GM23338 (cell line): ENCODE measurements at regions not wholly inside any gene's neighbourhood (a gene's known extent, or its start where the extent isn't known, plus 50 kb on each side); places are given as distances from the start of the nearest gene placed in this dataset.

ENCODE experiments used
- ATAC-seq: fragments of 200-7000 bp; cut with Tn5 transposase; 3 replicates; pipeline ENCODE4 v1.9.1; 2020
- DNase-seq: peaks from one replicate; pipeline ENCODE4 v3.0.0-alpha.2; 2015; ENCODE audit warnings: low spot score
- H2AFZ ChIP-seq: fragments of 200-600 bp; sonication (generic); 2 replicates; pipeline ENCODE4 v1.8.0; 2016; ENCODE audit warnings: antibody characterized with exemption, mild to moderate bottlenecking, moderate library complexity
- H3F3A ChIP-seq: fragments of 200-600 bp; sonication (generic); replicated peaks from 2 replicates; pipeline ENCODE4 v1.8.0; 2017; ENCODE audit warnings: antibody characterized with exemption, mixed run types, low read depth
- H3K27ac ChIP-seq: fragments of 200-600 bp; sonication (generic); 2 replicates; pipeline ENCODE4 v1.6.1; 2016; ENCODE audit warnings: low read depth
- H3K27me3 ChIP-seq: fragments of 200-600 bp; sonication (generic); 2 replicates; pipeline ENCODE4 v1.8.0; 2016; ENCODE audit warnings: mild to moderate bottlenecking, mixed run types, moderate library complexity; ENCODE audit not compliant: insufficient read depth
- H3K36me3 ChIP-seq: fragments of 200-600 bp; sonication (generic); 2 replicates; pipeline ENCODE4 v1.8.0; 2016; ENCODE audit warnings: mild to moderate bottlenecking; ENCODE audit not compliant: insufficient read depth
- H3K4me1 ChIP-seq: fragments of 200-600 bp; sonication (generic); 2 replicates; pipeline ENCODE4 v1.8.0; 2016; ENCODE audit warnings: mild to moderate bottlenecking, moderate library complexity; ENCODE audit not compliant: insufficient read depth
- H3K4me2 ChIP-seq: fragments of 200-600 bp; sonication (generic); 2 replicates; pipeline ENCODE4 v1.7.1; 2017; ENCODE audit warnings: mixed run types
- H3K4me3 ChIP-seq: fragments of 200-600 bp; sonication (generic); 2 replicates; pipeline ENCODE4 v1.6.1; 2016; ENCODE audit warnings: mixed run types
- H3K79me2 ChIP-seq: fragments of 200-600 bp; sonication (generic); replicated peaks from 2 replicates; pipeline ENCODE4 v1.8.0; 2017; ENCODE audit warnings: mild to moderate bottlenecking; ENCODE audit not compliant: insufficient read depth
- H3K9me2 ChIP-seq: fragments of 200-600 bp; sonication (generic); 2 replicates; pipeline ENCODE4 v1.8.0; 2017; ENCODE audit not compliant: insufficient read depth
- H4K20me1 ChIP-seq: fragments of 200-600 bp; sonication (generic); replicated peaks from 2 replicates; pipeline ENCODE4 v1.8.0; 2017; ENCODE audit warnings: mild to moderate bottlenecking; ENCODE audit not compliant: insufficient read depth
- H3K27ac Mint-ChIP-seq: 2 replicates; pipeline ENCODE4 v1.8.0; 2020; ENCODE audit warnings: inconsistent platforms, mild to moderate bottlenecking, moderate library complexity, mixed read lengths
- H3K27me3 Mint-ChIP-seq: 3 replicates; pipeline ENCODE4 v1.8.0; 2022; ENCODE audit warnings: low read depth, mild to moderate bottlenecking, moderate library complexity, mixed read lengths, inconsistent platforms; ENCODE audit not compliant: insufficient read depth, poor library complexity
- H3K36me3 Mint-ChIP-seq: 3 replicates; pipeline ENCODE4 v1.8.0; 2021; ENCODE audit warnings: low read depth, mild to moderate bottlenecking, inconsistent platforms, moderate library complexity, mixed read lengths
- H3K4me1 Mint-ChIP-seq: 3 replicates; pipeline ENCODE4 v1.8.0; 2020; ENCODE audit warnings: mild to moderate bottlenecking, inconsistent platforms, mixed read lengths
- H3K4me3 Mint-ChIP-seq: 3 replicates; pipeline ENCODE4 v1.8.0; 2021; ENCODE audit warnings: moderate library complexity, mild to moderate bottlenecking, inconsistent platforms, mixed read lengths
- H3K9me3 Mint-ChIP-seq: 3 replicates; pipeline ENCODE4 v1.8.0; 2020; ENCODE audit warnings: moderate library complexity, mild to moderate bottlenecking, inconsistent platforms, mixed read lengths
- ETS1 ChIP-seq: IDR thresholded peaks from 2 replicates; pipeline ENCODE4 v1.6.1; 2016; ENCODE audit warnings: antibody characterized with exemption
- EZH2 ChIP-seq: fragments of 200-600 bp; sonication (generic); IDR thresholded peaks from one replicate; pipeline ENCODE4 v1.8.0; 2017; ENCODE audit warnings: antibody characterized with exemption, mild to moderate bottlenecking, low read depth; ENCODE audit not compliant: unreplicated experiment
- JUNB ChIP-seq: IDR thresholded peaks from one replicate; pipeline ENCODE4 v1.6.1; 2016; ENCODE audit warnings: antibody characterized with exemption; ENCODE audit not compliant: unreplicated experiment
- NANOG ChIP-seq: IDR thresholded peaks from 2 replicates; pipeline ENCODE4 v1.6.1; 2016; ENCODE audit warnings: antibody characterized with exemption, borderline replicate concordance
- POLR2AphosphoS5 ChIP-seq: IDR thresholded peaks from 2 replicates; pipeline ENCODE4 v1.6.1; 2016; ENCODE audit warnings: antibody characterized with exemption, low read depth
- STAT1 ChIP-seq: IDR thresholded peaks from one replicate; pipeline ENCODE4 v1.6.1; 2016; ENCODE audit warnings: antibody characterized with exemption; ENCODE audit not compliant: unreplicated experiment
- ZNF462 ChIP-seq: fragments of 250-450 bp; sonication (Bioruptor Pico); IDR thresholded peaks from 2 replicates; pipeline ENCODE4 v1.5.0; 2020; ENCODE audit warnings: mild to moderate bottlenecking, moderate library complexity

GRCh38 chr18:77439888-77440287, 190.2 kb downstream of the GALR1 start (continued):
- TF ChIP-seq ZNF462 (CRISPR knock-in tag) (no peak), POLR2AphosphoS5 (no peak), ETS1 (no peak)

GRCh38 chr18:77442393-77442792, 192.7 kb downstream of the GALR1 start:
- Histone ChIP-seq H3K4me2 (no peak overlapping the region), H3K4me1 (peaks cover under 1% of the 10 kb centered on the region; the same call in 1 of the 2 replicates), H3K9me2 (0 out of 2 replicates have a peak, but pooled peaks cover 3% of the 10 kb centered on the region), H4K20me1 (no peaks in the 10 kb centered on the region), H2AFZ (no peak overlapping the region), H3K36me3 (no peaks in the 10 kb centered on the region), H3K4me3 (no peak overlapping the region), H3F3A (no peaks in the 10 kb centered on the region), H3K27ac (no peak overlapping the region), H3K27me3 (no peaks in the 10 kb centered on the region), H3K79me2 (peaks cover 6% of the 10 kb centered on the region; the same call in 1 of the 2 replicates)
- Mint-ChIP-seq H3K4me3 (no peak overlapping the region), H3K27me3 (no peaks in the 10 kb centered on the region), H3K27ac (no peak overlapping the region), H3K36me3 (no peaks in the 10 kb centered on the region), H3K9me3 (no peaks in the 10 kb centered on the region; the same call in 2 of the 3 replicates), H3K4me1 (no peaks in the 10 kb centered on the region)
- no peak for DNase-seq
- ATAC-seq: no peak
- TF ChIP-seq POLR2AphosphoS5: no peak
- no peak for TF ChIP-seq NANOG
- no peak for TF ChIP-seq ZNF462 (CRISPR knock-in tag)
- TF ChIP-seq EZH2: no peak
- TF ChIP-seq JUNB: no peak
- TF ChIP-seq ETS1: no peak
- no peak for TF ChIP-seq STAT1
